ENCODE measurements at regions not wholly inside any gene's neighbourhood (a gene's known extent, or its start where the extent isn't known, plus 50 kb on each side); places are given as distances from the start of the nearest gene placed in this dataset.

DNA sequence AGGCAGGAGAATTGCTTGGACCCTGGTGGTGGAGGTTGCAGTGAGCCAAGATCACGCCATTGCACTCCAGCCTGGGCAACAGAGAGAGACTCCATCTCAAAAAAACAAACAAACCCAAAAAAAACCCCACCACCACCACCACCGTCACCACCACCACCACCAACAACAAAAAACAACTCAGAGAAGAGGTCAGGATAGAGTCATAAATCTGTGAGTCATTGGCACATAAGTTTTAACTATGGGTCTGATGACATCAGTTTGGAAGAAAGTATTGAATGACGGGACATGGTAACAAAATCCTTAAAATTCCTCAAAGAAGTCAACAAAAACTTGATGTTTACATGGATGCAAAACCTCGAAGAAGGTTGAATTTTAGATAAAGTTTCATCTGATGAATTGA, 288.0 kb upstream of the SFRP2 start:
- no peak overlapping the region for H3K4me3 ChIP-seq (ENCODE audit: low read depth, low read length)
- DNase-seq (ENCODE audit: low read depth): peak; percentile 59
- no peak for TF ChIP-seq CTCF (IDR thresholded peaks at IDR 0.05; ENCODE audit: insufficient read depth, low read depth, low read length)

- TF ChIP-seq CTCF (IDR thresholded peaks at IDR 0.05; ENCODE audit: insufficient read depth, low read depth, low read length): no peak
- H3K4me3 ChIP-seq (ENCODE audit: low read depth, low read length): no peak overlapping the region
- peak; percentile 73 for DNase-seq (ENCODE audit: low read depth)
Observed at GRCh38 chr4:154073107-154073822, 284.4 kb upstream of the SFRP2 start.

- TF ChIP-seq CTCF (IDR thresholded peaks at IDR 0.05; ENCODE audit: insufficient read depth, low read depth, low read length): no peak
- H3K4me3 ChIP-seq (ENCODE audit: low read depth, low read length): no peak overlapping the region
- DNase-seq (ENCODE audit: low read depth): no peak
Observed at GRCh38 chr4:154067786-154068185, 278.9 kb upstream of the SFRP2 start.

DNA sequence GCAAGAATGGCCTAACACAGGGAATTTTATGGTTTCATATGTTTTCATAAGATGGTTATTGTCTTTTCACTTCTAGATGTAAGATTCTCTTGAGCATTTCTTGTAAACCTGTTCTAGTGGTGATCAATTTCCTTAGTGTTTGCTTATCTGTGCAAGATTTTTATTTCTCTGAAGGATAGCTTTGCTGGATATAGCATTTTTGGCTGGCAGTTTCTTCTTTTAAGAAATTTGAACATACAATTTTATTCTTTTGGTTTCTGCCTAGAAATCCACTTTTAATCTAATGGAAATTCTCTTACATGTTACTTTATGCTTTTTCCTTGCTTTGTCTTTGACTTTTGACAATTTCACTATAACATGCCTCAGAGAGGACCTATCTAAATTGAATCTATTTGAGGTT, 276.5 kb upstream of the SFRP2 start:
- no peak for TF ChIP-seq CTCF (IDR thresholded peaks at IDR 0.05; ENCODE audit: insufficient read depth, low read depth, low read length)
- H3K4me3 ChIP-seq (ENCODE audit: low read depth, low read length): no peak overlapping the region
- no peak for DNase-seq (ENCODE audit: low read depth)

GRCh38 chr4:154064244-154064643, 275.4 kb upstream of the SFRP2 start:
- DNase-seq (ENCODE audit: low read depth): no peak
- no peak overlapping the region for H3K4me3 ChIP-seq (ENCODE audit: low read depth, low read length)
- TF ChIP-seq CTCF (IDR thresholded peaks at IDR 0.05; ENCODE audit: insufficient read depth, low read depth, low read length): no peak

DNA sequence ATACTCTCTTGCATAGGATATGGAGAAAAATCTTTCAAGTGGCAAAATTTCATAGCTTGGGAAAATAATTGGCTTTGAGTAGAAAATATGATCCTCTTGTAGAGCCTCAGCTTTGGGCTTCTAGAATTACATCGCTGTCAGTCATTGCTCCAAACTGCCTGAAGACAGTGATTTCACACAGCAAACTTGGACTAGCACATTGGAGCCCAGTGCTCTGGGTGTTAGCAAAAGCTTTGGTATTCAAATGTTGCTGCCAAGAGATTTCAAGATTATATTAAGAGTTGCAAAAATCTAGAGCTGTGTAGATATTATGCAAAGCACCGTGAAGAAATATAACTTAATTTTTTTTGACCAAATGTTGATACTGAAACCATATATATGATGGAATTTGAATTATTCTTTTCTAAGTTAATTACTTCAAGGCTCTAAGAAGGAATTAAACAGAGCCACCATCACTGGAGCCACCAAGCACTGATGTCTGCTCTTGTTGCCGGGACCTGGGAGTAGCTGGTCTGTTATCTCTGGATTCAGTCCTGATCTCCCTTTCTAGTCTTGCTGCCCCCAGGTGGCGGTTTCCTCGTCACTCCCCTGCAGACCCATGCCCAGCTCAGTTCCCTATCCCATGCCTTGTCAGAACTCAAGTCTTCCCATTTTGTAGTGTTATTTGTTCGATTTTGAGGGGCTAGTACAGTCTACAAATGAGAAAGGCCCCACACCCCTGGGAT, 260.7 kb upstream of the SFRP2 start:
- peak; percentile 20 for TF ChIP-seq CTCF (IDR thresholded peaks at IDR 0.05; ENCODE audit: insufficient read depth, low read depth, low read length)
- peak; percentile 72 for DNase-seq (ENCODE audit: low read depth)
- no peak overlapping the region for H3K4me3 ChIP-seq (ENCODE audit: low read depth, low read length)
